ENCODE measurements at regions not wholly inside any gene's neighbourhood (a gene's known extent, or its start where the extent isn't known, plus 50 kb on each side); places are given as distances from the start of the nearest gene placed in this dataset.
"Not testable (repeated sequence)": the region's sequence is repeated elsewhere in the genome, so short reads cannot be mapped to it uniquely, and the experiment has no call there.

DNA sequence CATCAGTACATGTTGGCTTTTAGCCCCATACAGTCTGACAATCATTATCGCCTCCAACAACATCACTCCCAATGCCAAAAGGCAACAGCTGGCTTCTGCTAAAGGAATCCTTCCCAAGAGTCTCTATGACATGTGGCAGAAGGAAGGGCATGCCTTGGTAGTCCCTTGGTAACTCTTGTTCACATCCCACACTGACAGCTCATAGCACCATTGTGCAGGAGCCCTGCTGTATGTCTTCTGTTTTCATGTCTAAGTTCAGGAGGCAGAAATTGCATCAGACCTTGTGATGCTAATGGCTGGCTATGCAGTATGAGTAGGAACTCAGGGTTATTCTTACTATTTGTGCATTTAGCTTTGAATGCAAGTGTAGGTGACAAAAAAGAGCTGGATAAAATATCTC lies 392.1 kb downstream of the PTH2R start:
- H3K9me2 ChIP-seq (ENCODE audit: insufficient read depth, low read length) = no peaks in the 10 kb centered on the region
- H3K27ac ChIP-seq (ENCODE audit: low read length) = peak overlapping the region; percentile 11
- no peaks in the 10 kb centered on the region for H3K9me3 ChIP-seq (ENCODE audit: low read length)
- H2AFZ ChIP-seq (ENCODE audit: low read depth, low read length) = no peak overlapping the region
- no peaks in the 10 kb centered on the region for H4K20me1 ChIP-seq (ENCODE audit: insufficient read depth)
- no peak overlapping the region for H3K4me2 ChIP-seq (ENCODE audit: low read length)
- H3K36me3 ChIP-seq (ENCODE audit: insufficient read depth, low read length) = no peaks in the 10 kb centered on the region
- no peaks in the 10 kb centered on the region for H3K79me2 ChIP-seq (replicated peaks; ENCODE audit: insufficient read depth, low read length)
- no peaks in the 10 kb centered on the region for H3K27me3 ChIP-seq (ENCODE audit: insufficient read depth, low read depth, low read length)
- no peak overlapping the region for H3K4me3 ChIP-seq (ENCODE audit: low read length)
- H3K9ac ChIP-seq (ENCODE audit: low read length) = no peak overlapping the region
- no peaks in the 10 kb centered on the region for H3F3A ChIP-seq (ENCODE audit: insufficient read depth, low read length, poor library complexity, severe bottlenecking)
- TF ChIP-seq, protein P1, sequence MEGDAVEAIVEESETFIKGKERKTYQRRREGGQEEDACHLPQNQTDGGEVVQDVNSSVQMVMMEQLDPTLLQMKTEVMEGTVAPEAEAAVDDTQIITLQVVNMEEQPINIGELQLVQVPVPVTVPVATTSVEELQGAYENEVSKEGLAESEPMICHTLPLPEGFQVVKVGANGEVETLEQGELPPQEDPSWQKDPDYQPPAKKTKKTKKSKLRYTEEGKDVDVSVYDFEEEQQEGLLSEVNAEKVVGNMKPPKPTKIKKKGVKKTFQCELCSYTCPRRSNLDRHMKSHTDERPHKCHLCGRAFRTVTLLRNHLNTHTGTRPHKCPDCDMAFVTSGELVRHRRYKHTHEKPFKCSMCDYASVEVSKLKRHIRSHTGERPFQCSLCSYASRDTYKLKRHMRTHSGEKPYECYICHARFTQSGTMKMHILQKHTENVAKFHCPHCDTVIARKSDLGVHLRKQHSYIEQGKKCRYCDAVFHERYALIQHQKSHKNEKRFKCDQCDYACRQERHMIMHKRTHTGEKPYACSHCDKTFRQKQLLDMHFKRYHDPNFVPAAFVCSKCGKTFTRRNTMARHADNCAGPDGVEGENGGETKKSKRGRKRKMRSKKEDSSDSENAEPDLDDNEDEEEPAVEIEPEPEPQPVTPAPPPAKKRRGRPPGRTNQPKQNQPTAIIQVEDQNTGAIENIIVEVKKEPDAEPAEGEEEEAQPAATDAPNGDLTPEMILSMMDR (IDR thresholded peaks at IDR 0.05; ENCODE audit: poor library complexity, severe bottlenecking) = no peak
- TF ChIP-seq TAF1 (IDR thresholded peaks at IDR 0.05; ENCODE audit: low read depth) (no peak), RAD21 (conservative IDR thresholded peaks at IDR 0.05) (no peak), EZH2 (IDR thresholded peaks at IDR 0.05; ENCODE audit: borderline replicate concordance, insufficient read depth, low read length, poor library complexity, severe bottlenecking) (no peak), EP300 (conservative IDR thresholded peaks at IDR 0.05; ENCODE audit: poor library complexity, severe bottlenecking) (no peak), SMC3 (conservative IDR thresholded peaks at IDR 0.05; ENCODE audit: poor library complexity) (no peak), MXI1 (conservative IDR thresholded peaks at IDR 0.05; ENCODE audit: poor library complexity, severe bottlenecking) (no peak), POLR2AphosphoS5 (IDR thresholded peaks at IDR 0.05) (no peak)
- TF ChIP-seq, protein P2, sequence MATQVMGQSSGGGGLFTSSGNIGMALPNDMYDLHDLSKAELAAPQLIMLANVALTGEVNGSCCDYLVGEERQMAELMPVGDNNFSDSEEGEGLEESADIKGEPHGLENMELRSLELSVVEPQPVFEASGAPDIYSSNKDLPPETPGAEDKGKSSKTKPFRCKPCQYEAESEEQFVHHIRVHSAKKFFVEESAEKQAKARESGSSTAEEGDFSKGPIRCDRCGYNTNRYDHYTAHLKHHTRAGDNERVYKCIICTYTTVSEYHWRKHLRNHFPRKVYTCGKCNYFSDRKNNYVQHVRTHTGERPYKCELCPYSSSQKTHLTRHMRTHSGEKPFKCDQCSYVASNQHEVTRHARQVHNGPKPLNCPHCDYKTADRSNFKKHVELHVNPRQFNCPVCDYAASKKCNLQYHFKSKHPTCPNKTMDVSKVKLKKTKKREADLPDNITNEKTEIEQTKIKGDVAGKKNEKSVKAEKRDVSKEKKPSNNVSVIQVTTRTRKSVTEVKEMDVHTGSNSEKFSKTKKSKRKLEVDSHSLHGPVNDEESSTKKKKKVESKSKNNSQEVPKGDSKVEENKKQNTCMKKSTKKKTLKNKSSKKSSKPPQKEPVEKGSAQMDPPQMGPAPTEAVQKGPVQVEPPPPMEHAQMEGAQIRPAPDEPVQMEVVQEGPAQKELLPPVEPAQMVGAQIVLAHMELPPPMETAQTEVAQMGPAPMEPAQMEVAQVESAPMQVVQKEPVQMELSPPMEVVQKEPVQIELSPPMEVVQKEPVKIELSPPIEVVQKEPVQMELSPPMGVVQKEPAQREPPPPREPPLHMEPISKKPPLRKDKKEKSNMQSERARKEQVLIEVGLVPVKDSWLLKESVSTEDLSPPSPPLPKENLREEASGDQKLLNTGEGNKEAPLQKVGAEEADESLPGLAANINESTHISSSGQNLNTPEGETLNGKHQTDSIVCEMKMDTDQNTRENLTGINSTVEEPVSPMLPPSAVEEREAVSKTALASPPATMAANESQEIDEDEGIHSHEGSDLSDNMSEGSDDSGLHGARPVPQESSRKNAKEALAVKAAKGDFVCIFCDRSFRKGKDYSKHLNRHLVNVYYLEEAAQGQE (IDR thresholded peaks at IDR 0.05; ENCODE audit: borderline replicate concordance) = no peak

DNA sequence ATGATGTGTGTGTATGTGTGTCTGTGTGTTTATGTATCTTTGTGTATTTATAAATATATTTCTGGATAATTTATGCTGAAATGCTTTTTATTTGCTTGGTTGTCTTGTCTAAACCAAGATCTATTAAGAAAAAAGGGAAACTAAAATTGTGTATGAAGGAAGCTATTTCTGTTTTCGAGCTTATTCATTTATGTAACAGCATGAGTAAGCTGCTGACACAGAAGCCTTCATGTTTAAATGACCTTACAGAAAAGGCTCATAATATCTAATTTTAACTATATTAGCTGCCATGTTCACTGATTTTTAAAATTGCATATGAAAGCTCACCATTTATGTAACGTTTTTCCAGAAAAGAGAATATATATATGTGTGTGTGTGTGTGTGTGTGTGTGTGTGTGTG lies 392.8 kb downstream of the PTH2R start:
- Histone ChIP-seq H3K36me3 (ENCODE audit: insufficient read depth, low read length) (no peaks in the 10 kb centered on the region), H3K79me2 (replicated peaks; ENCODE audit: insufficient read depth, low read length) (no peaks in the 10 kb centered on the region), H3K9me2 (ENCODE audit: insufficient read depth, low read length) (no peaks in the 10 kb centered on the region), H3K27ac (ENCODE audit: low read length) (peak overlapping the region; percentile 11), H3K9ac (ENCODE audit: low read length) (no peak overlapping the region), H4K20me1 (ENCODE audit: insufficient read depth) (no peaks in the 10 kb centered on the region), H2AFZ (ENCODE audit: low read depth, low read length) (no peak overlapping the region), H3F3A (ENCODE audit: insufficient read depth, low read length, poor library complexity, severe bottlenecking) (no peaks in the 10 kb centered on the region), H3K4me3 (ENCODE audit: low read length) (no peak overlapping the region), H3K4me2 (ENCODE audit: low read length) (no peak overlapping the region), H3K27me3 (ENCODE audit: insufficient read depth, low read depth, low read length) (no peaks in the 10 kb centered on the region), H3K9me3 (ENCODE audit: low read length) (no peaks in the 10 kb centered on the region)
- TF ChIP-seq TAF1 (IDR thresholded peaks at IDR 0.05; ENCODE audit: low read depth) = no peak
- TF ChIP-seq, protein P1 (IDR thresholded peaks at IDR 0.05; ENCODE audit: poor library complexity, severe bottlenecking) = no peak

DNA sequence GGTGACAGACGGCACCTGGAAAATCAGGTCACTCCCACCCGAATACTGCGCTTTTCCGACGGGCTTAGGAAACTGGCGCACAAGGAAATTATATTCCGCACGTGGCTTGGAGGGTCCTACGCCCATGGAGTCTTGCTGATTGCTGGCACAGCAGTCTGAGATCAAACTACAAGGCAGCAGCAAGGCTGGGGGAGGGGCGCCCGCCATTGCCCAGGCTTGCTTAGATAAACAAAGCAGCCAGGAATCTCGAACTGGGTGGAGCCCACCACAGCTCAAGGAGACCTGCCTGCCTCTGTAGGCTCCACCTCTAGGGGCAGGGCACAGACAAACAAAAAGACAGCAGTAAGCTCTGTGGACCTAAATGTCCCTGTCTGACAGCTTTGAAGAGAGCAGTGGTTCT lies 394.3 kb downstream of the PTH2R start:
- not testable (repeated sequence) for H3K27me3 ChIP-seq (ENCODE audit: insufficient read depth, low read depth, low read length); H2AFZ ChIP-seq (ENCODE audit: low read depth, low read length); H3K4me2 ChIP-seq (ENCODE audit: low read length); H4K20me1 ChIP-seq (ENCODE audit: insufficient read depth); H3K9ac ChIP-seq (ENCODE audit: low read length); H3K9me3 ChIP-seq (ENCODE audit: low read length); H3K4me3 ChIP-seq (ENCODE audit: low read length); H3K9me2 ChIP-seq (ENCODE audit: insufficient read depth, low read length); H3K36me3 ChIP-seq (ENCODE audit: insufficient read depth, low read length); H3F3A ChIP-seq (ENCODE audit: insufficient read depth, low read length, poor library complexity, severe bottlenecking); H3K79me2 ChIP-seq (replicated peaks; ENCODE audit: insufficient read depth, low read length); H3K27ac ChIP-seq (ENCODE audit: low read length)
